Body of pancreas (tissue), 4 donors: ENCODE measurements at regions not wholly inside any gene's neighbourhood (a gene's known extent, or its start where the extent isn't known, plus 50 kb on each side); places are given as distances from the start of the nearest gene placed in this dataset.

ENCODE experiments used
- ATAC-seq: fragments of 150-250 bp; one replicate; pipeline ENCODE4 v1.9.1; 2016
- DNase-seq, 4 donors: peaks; one replicate each; pipeline ENCODE4 v3.0.0-alpha.2; 2019
- H3K27ac ChIP-seq, 4 donors: fragments of 200-600 bp; sonication (generic); 1 replicate in 3 of 4; 2 replicates in 1 of 4; pipeline versions ENCODE4 v1.5.1 to v1.6.1; 2016 to 2019; ENCODE audit warnings: mild to moderate bottlenecking in 1 of 4, mixed read lengths in 1 of 4, moderate library complexity in 1 of 4
- H3K27me3 ChIP-seq, 2 donors: fragments of 200-600 bp; sonication (generic); one replicate each; pipeline ENCODE4 v1.6.0; 2016; ENCODE audit warnings: mild to moderate bottlenecking in 1 of 2
- H3K36me3 ChIP-seq, 2 donors: fragments of 200-600 bp; sonication (generic); replicated peaks in 1 of 2; 2 replicates each; pipeline ENCODE4 v1.5.1; 2016; ENCODE audit warnings: low read depth in 2 of 2; ENCODE audit not compliant: insufficient read depth in 1 of 2
- H3K4me1 ChIP-seq: fragments of 200-600 bp; sonication (generic); one replicate; pipeline ENCODE4 v1.6.0; 2016
- H3K4me3 ChIP-seq, 2 donors: fragments of 200-600 bp; sonication (generic); 1 replicate in 1 of 2; 2 replicates in 1 of 2; pipeline ENCODE4 v1.5.1; 2016 to 2019
- H3K9me3 ChIP-seq, 3 donors: fragments of 200-600 bp; sonication (generic); 1 replicate in 2 of 3; 2 replicates in 1 of 3; pipeline ENCODE4 v1.5.1; 2016
- CTCF ChIP-seq, 7 experiments: fragments of 450-650 bp in 4 of 7; fragments of 200-600 bp in 3 of 7; sonication (generic) in 3 of 7; IDR thresholded peaks; one replicate each; pipeline ENCODE4 v1.5.1; 2016 to 2019; ENCODE audit warnings: antibody characterized with exemption in 7 of 7
- POLR2A ChIP-seq, 3 donors: fragments of 450-650 bp; IDR thresholded peaks; one replicate each; pipeline ENCODE4 v1.6.1; 2016; ENCODE audit warnings: antibody characterized with exemption in 3 of 3, mild to moderate bottlenecking in 2 of 3
- WGBS, 2 donors: methylation state at CpG; one replicate each; pipeline ENCODE4 v1.1.5; 2017; 5-methylcytosine and 5-hydroxymethylcytosine counted together
- intact Hi-C: fragments of 100-400 bp; cut with DNase I; formaldehyde crosslinking; loops from one replicate; pipeline ENCODE4 v1.15.1; 2023

GRCh38 chr18:69109686-69110085 lies 291.0 kb upstream of the DOK6 start:
- intact Hi-C loops, result no loop called here
- Histone ChIP-seq H3K36me3 (no peaks in the 10 kb centered on the region), H3K4me3 (no peak overlapping the region), H3K27ac (no peak overlapping the region), H3K27me3 (no peaks in the 10 kb centered on the region), H3K4me1 (no peaks in the 10 kb centered on the region), H3K9me3 (no peaks in the 10 kb centered on the region)
- TF ChIP-seq POLR2A (IDR thresholded peaks at IDR 0.05) (no peak), CTCF (IDR thresholded peaks at IDR 0.05) (no peak)
- 26 to 28% methylated on average over 2 of the region's 2 CpGs for WGBS, 2 donors
- no peak for ATAC-seq
- DNase-seq, result no peak

GRCh38 chr18:69120833-69121232 lies 279.9 kb upstream of the DOK6 start:
- no peak overlapping the region for H3K4me3 ChIP-seq
- no peaks in the 10 kb centered on the region for H3K4me1 ChIP-seq
- no peaks in the 10 kb centered on the region for H3K27me3 ChIP-seq
- H3K9me3 ChIP-seq, result no peaks in the 10 kb centered on the region
- H3K27ac ChIP-seq, result no peak overlapping the region
- DNase-seq (no peak), ATAC-seq (no peak)
- H3K36me3 ChIP-seq, result no peaks in the 10 kb centered on the region
- WGBS, 2 donors, result 53 to 65% methylated on average over 2 of the region's 2 CpGs
- TF ChIP-seq POLR2A (IDR thresholded peaks at IDR 0.05) (no peak), CTCF (IDR thresholded peaks at IDR 0.05) (no peak)
- intact Hi-C loops, result no loop called here

- H3K27ac ChIP-seq, result no peak overlapping the region
- H3K36me3 ChIP-seq, result no peaks in the 10 kb centered on the region
- TF ChIP-seq CTCF (IDR thresholded peaks at IDR 0.05) (no peak), POLR2A (IDR thresholded peaks at IDR 0.05) (no peak)
- 36 to 57% methylated on average over 1 of the region's 1 CpG for WGBS, 2 donors
- DNase-seq, result no peak
- H3K9me3 ChIP-seq, result no peaks in the 10 kb centered on the region
- H3K4me3 ChIP-seq, result no peak overlapping the region
- H3K4me1 ChIP-seq, result no peaks in the 10 kb centered on the region
- H3K27me3 ChIP-seq, result no peaks in the 10 kb centered on the region
- intact Hi-C loops, result no loop called here
- ATAC-seq, result no peak
Observed at GRCh38 chr18:69123421-69123820, 277.3 kb upstream of the DOK6 start.

GRCh38 chr18:69127873-69128500 lies 272.7 kb upstream of the DOK6 start:
- intact Hi-C loops, result no loop called here
- Histone ChIP-seq H3K36me3 (no peaks in the 10 kb centered on the region), H3K4me1 (no peaks in the 10 kb centered on the region), H3K4me3 (no peak overlapping the region), H3K27me3 (no peaks in the 10 kb centered on the region), H3K9me3 (no peaks in the 10 kb centered on the region), H3K27ac (no peak overlapping the region)
- TF ChIP-seq POLR2A (IDR thresholded peaks at IDR 0.05) (no peak), CTCF (IDR thresholded peaks at IDR 0.05) (no peak)
- DNase-seq, result no peak
- 37 to 45% methylated on average over 3 of the region's 3 CpGs for WGBS, 2 donors
- no peak for ATAC-seq

- no peaks in the 10 kb centered on the region for H3K9me3 ChIP-seq
- no peak overlapping the region for H3K27ac ChIP-seq
- no peak overlapping the region for H3K4me3 ChIP-seq
- TF ChIP-seq CTCF (IDR thresholded peaks at IDR 0.05), result no peak
- TF ChIP-seq POLR2A (IDR thresholded peaks at IDR 0.05), result no peak
- no peaks in the 10 kb centered on the region for H3K4me1 ChIP-seq
- ATAC-seq, result no peak
- DNase-seq, result no peak
- no peaks in the 10 kb centered on the region for H3K27me3 ChIP-seq
- intact Hi-C loops, result no loop called here
- 77 to 79% methylated on average over 5 of the region's 5 CpGs for WGBS, 2 donors
- H3K36me3 ChIP-seq, result no peaks in the 10 kb centered on the region
Observed at GRCh38 chr18:69128566-69128965, 272.1 kb upstream of the DOK6 start.
